Endothelial cell of umbilical vein (primary cell): ENCODE measurements at regions not wholly inside any gene's neighbourhood (a gene's known extent, or its start where the extent isn't known, plus 50 kb on each side); places are given as distances from the start of the nearest gene placed in this dataset.

Experiments
- BruUV-seq: library from RNA; stranded (reverse); fragments of 400-500 nt; replicated peaks from 2 replicates; lab custom pipeline; 2021; lab: Mats Ljungman, UMichigan
- CTCF ChIA-PET: fragments of 300-600, 350-600 bp; sonication (Branson Sonifier 250); formaldehyde crosslinking; loops from one replicate; lab custom pipeline; 2021; ENCODE audit warnings: antibody characterized with exemption, inconsistent platforms; lab: Charles Lee
- POLR2A ChIA-PET: fragments of 300-600, 350-600 bp; sonication (Branson Sonifier 250); formaldehyde crosslinking; loops from one replicate; lab custom pipeline; 2021; ENCODE audit warnings: antibody characterized with exemption, inconsistent platforms; lab: Charles Lee
- DNase-seq: peaks from one replicate; pipeline ENCODE4 v3.0.0-alpha.2; 2011; ENCODE audit warnings: low read depth, low spot score
- FAIRE-seq: peaks from 2 replicates; lab custom pipeline; 2011; peaks lifted over from hg19 to GRCh38; lab: Jason Lieb, UNC
- H2AFZ ChIP-seq: 2 replicates; pipeline ENCODE4 v1.6.0; 2012; ENCODE audit warnings: low read depth, low read length, control low read depth, inconsistent platforms
- H3K27ac ChIP-seq: 2 replicates; pipeline ENCODE4 v1.5.1; 2011; ENCODE audit warnings: low read depth, mild to moderate bottlenecking, control low read depth, low read length, moderate library complexity; ENCODE audit not compliant: insufficient read depth
- H3K27me3 ChIP-seq, 2 experiments: 2 replicates each; pipeline versions ENCODE4 v1.6.0 to v1.6.1; 2011; ENCODE audit warnings: low read length in 2 of 2, mixed read lengths in 1 of 2; ENCODE audit not compliant: control insufficient read depth in 2 of 2, insufficient read depth in 2 of 2
- H3K36me3 ChIP-seq, 2 experiments: 2 replicates in 1 of 2; 3 replicates in 1 of 2; pipeline ENCODE4 v1.5.1; 2011; ENCODE audit warnings: low read length in 2 of 2, mild to moderate bottlenecking in 1 of 2, moderate library complexity in 1 of 2; ENCODE audit not compliant: control insufficient read depth in 2 of 2, insufficient read depth in 2 of 2; ENCODE audit errors: extremely low read depth in 1 of 2
- H3K4me1 ChIP-seq: 3 replicates; pipeline ENCODE4 v1.5.1; 2011; ENCODE audit warnings: mild to moderate bottlenecking, low read length; ENCODE audit not compliant: control insufficient read depth, insufficient read depth; ENCODE audit errors: extremely low read depth
- H3K4me2 ChIP-seq: 2 replicates; pipeline ENCODE4 v1.6.1; 2011; ENCODE audit warnings: low read length, control low read depth, mixed read lengths; ENCODE audit not compliant: insufficient read depth
- H3K4me3 ChIP-seq, 3 experiments: fragments of 200-600 bp in 1 of 3; sonication (generic), shearing (Covaris generic) in 1 of 3; replicated peaks in 1 of 3; 2 replicates each; pipeline ENCODE4 v1.5.1; 2011 to 2016; ENCODE audit warnings: control low read depth in 3 of 3, low read length in 3 of 3, mild to moderate bottlenecking in 2 of 3, inconsistent platforms in 1 of 3, low read depth in 1 of 3, moderate library complexity in 1 of 3; ENCODE audit not compliant: insufficient read depth in 1 of 3
- H3K79me2 ChIP-seq: 2 replicates; pipeline ENCODE4 v1.6.0; 2012; ENCODE audit warnings: low read length, inconsistent platforms; ENCODE audit not compliant: control insufficient read depth, insufficient read depth
- H3K9ac ChIP-seq: replicated peaks from 2 replicates; pipeline ENCODE3; 2011; ENCODE audit warnings: low read length, control low read depth; ENCODE audit not compliant: insufficient read depth; ENCODE audit errors: extremely low read depth
- H3K9me1 ChIP-seq: replicated peaks from 3 replicates; pipeline ENCODE4 v1.6.0; 2011; ENCODE audit warnings: mild to moderate bottlenecking, low read length; ENCODE audit not compliant: control insufficient read depth, insufficient read depth; ENCODE audit errors: extremely low read depth
- H3K9me3 ChIP-seq: replicated peaks from 2 replicates; pipeline ENCODE4 v1.5.1; 2012; ENCODE audit warnings: low read length, inconsistent platforms; ENCODE audit not compliant: control insufficient read depth, insufficient read depth
- H4K20me1 ChIP-seq: replicated peaks from 2 replicates; pipeline ENCODE3; 2011; ENCODE audit warnings: mild to moderate bottlenecking, low read length; ENCODE audit not compliant: control insufficient read depth, insufficient read depth; ENCODE audit errors: extremely low read depth
- EZH2 ChIP-seq: IDR thresholded peaks from 2 replicates; pipeline ENCODE4 v1.6.1; 2012; ENCODE audit warnings: borderline replicate concordance, low read depth, mild to moderate bottlenecking, moderate library complexity, low read length, inconsistent platforms; ENCODE audit not compliant: severe bottlenecking
- FOS ChIP-seq: IDR thresholded peaks from 2 replicates; pipeline ENCODE4 v1.6.1; 2011; ENCODE audit warnings: mild to moderate bottlenecking, low read length, moderate library complexity, borderline replicate concordance; ENCODE audit not compliant: insufficient read depth
- GATA2 ChIP-seq: IDR thresholded peaks from 2 replicates; pipeline ENCODE4 v1.7.0; 2011; ENCODE audit warnings: low read depth, mild to moderate bottlenecking, moderate library complexity, mixed read lengths, low read length; ENCODE audit not compliant: insufficient read length, insufficient read depth
- JUN ChIP-seq: IDR thresholded peaks from 2 replicates; pipeline ENCODE4 v1.6.1; 2011; ENCODE audit warnings: borderline replicate concordance, low read depth; ENCODE audit not compliant: insufficient read length, insufficient read depth
- MYC ChIP-seq: IDR thresholded peaks from one replicate; pipeline ENCODE4 v1.6.1; 2011; ENCODE audit warnings: mild to moderate bottlenecking, low read depth, low read length
- POLR2A ChIP-seq: IDR thresholded peaks from 2 replicates; pipeline ENCODE4 v1.6.1; 2012; ENCODE audit warnings: low read depth, mild to moderate bottlenecking, control low read depth, low read length
- POLR2AphosphoS5 ChIP-seq: IDR thresholded peaks from 2 replicates; pipeline ENCODE4 v1.6.1; 2012; ENCODE audit warnings: low read depth, mild to moderate bottlenecking, control low read depth, low read length, moderate library complexity; ENCODE audit not compliant: insufficient read depth
- dilution Hi-C: fragments of 300-500 bp; cut with MboI; formaldehyde crosslinking; loops from one replicate; pipeline ENCODE4 v1.15.0; 2019; ENCODE audit warnings: low sequenced_read_pairs; ENCODE audit not compliant: extremely low pct_ligation_motif_present
- intact Hi-C: fragments of 100-400 bp; cut with micrococcal nuclease; formaldehyde crosslinking; loops from one replicate; pipeline ENCODE4 v1.10.0; 2022
- TF ChIP-seq, protein P1 (sequence below), 2 donors: IDR thresholded peaks; 1 replicate in 1 of 2; 2 replicates in 1 of 2; pipeline ENCODE4 v1.5.1; 2011; ENCODE audit warnings: low read length in 2 of 2, mild to moderate bottlenecking in 2 of 2, moderate library complexity in 2 of 2, control low read depth in 1 of 2, inconsistent platforms in 1 of 2, low read depth in 1 of 2; ENCODE audit not compliant: insufficient read depth in 1 of 2; ENCODE audit errors: extremely low read depth in 1 of 2
- TF ChIP-seq, protein P2 (sequence below): IDR thresholded peaks from 2 replicates; pipeline ENCODE4 v1.6.1; 2011; ENCODE audit not compliant: insufficient read depth, insufficient read length

DNA sequence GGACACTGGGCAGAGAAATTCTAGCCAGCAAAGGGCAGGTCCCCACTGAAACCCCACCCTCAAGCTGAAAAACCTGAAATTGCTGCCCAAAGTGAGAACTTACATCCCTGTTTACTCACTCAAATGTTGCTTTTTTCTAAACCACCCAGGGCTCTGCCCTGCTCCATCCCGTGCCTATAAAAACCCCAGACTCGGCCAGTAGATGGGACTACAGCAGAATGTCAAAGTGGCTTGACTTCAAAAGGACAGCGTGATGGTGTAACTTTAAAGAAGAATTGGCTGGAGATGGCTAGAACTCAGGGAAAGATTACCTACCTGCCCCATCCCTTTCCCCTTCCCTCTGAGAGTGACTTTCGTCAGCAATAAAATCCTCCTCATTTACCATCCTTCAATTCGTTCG, 246.9 kb downstream of the PYDC2 start:
- intact Hi-C loops, result no loop called here
- H3K4me2 ChIP-seq, result no peak overlapping the region

More for the DNA sequence above, 246.9 kb downstream of the PYDC2 start:
- no peaks in the 10 kb centered on the region for H3K4me1 ChIP-seq
- no peaks in the 10 kb centered on the region for H3K79me2 ChIP-seq
- no TSS peak for BruUV-seq
- dilution Hi-C loops, result no loop called here
- H4K20me1 ChIP-seq, result no peaks in the 10 kb centered on the region
- DNase-seq, result no peak
- no peak for TF ChIP-seq POLR2AphosphoS5
- TF ChIP-seq GATA2, result no peak
- TF ChIP-seq FOS, result no peak
- TF ChIP-seq MYC, result no peak
- TF ChIP-seq EZH2, result no peak
- TF ChIP-seq, protein P1, sequence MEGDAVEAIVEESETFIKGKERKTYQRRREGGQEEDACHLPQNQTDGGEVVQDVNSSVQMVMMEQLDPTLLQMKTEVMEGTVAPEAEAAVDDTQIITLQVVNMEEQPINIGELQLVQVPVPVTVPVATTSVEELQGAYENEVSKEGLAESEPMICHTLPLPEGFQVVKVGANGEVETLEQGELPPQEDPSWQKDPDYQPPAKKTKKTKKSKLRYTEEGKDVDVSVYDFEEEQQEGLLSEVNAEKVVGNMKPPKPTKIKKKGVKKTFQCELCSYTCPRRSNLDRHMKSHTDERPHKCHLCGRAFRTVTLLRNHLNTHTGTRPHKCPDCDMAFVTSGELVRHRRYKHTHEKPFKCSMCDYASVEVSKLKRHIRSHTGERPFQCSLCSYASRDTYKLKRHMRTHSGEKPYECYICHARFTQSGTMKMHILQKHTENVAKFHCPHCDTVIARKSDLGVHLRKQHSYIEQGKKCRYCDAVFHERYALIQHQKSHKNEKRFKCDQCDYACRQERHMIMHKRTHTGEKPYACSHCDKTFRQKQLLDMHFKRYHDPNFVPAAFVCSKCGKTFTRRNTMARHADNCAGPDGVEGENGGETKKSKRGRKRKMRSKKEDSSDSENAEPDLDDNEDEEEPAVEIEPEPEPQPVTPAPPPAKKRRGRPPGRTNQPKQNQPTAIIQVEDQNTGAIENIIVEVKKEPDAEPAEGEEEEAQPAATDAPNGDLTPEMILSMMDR (IDR thresholded peaks at IDR 0.05; ENCODE audit: extremely low read depth in 1 of 2, insufficient read depth in 1 of 2, low read depth in 1 of 2, low read length in 2 of 2), result no peak
- TF ChIP-seq POLR2A, result no peak
- TF ChIP-seq, protein P2, sequence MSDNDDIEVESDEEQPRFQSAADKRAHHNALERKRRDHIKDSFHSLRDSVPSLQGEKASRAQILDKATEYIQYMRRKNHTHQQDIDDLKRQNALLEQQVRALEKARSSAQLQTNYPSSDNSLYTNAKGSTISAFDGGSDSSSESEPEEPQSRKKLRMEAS, result no peak
- TF ChIP-seq JUN, result no peak
- H2AFZ ChIP-seq, result no peak overlapping the region
- no peak for FAIRE-seq
- no peaks in the 10 kb centered on the region for H3K36me3 ChIP-seq
- H3K27me3 ChIP-seq, result no peaks in the 10 kb centered on the region
- H3K4me3 ChIP-seq, result no peak overlapping the region
- CTCF ChIA-PET, result interaction anchor here (1.9 kb wide), 1 partner anchor 9 kb away, joined by 5 read pairs; no protein-coding TSS in a partner anchor
- POLR2A ChIA-PET, result no interaction called here
- no peaks in the 10 kb centered on the region for H3K9me3 ChIP-seq
- no peaks in the 10 kb centered on the region for H3K9me1 ChIP-seq
- H3K27ac ChIP-seq, result no peak overlapping the region
- H3K9ac ChIP-seq, result no peak overlapping the region
